Upper lobe of left lung (tissue), 4 donors: ENCODE measurements at regions not wholly inside any gene's neighbourhood (a gene's known extent, or its start where the extent isn't known, plus 50 kb on each side); places are given as distances from the start of the nearest gene placed in this dataset.

Experiments used
- POLR2AphosphoS5 ChIP-seq, 2 donors: sonication (generic); formaldehyde crosslinking; IDR thresholded peaks; one replicate each; pipeline ENCODE4 v1.5.1; 2017; ENCODE audit warnings: antibody characterized with exemption in 2 of 2
- TF ChIP-seq, protein P1 (sequence below), 6 experiments: fragments of 450-650 bp in 4 of 6; fragments of 200-600 bp in 2 of 6; sonication (generic) in 2 of 6; IDR thresholded peaks; one replicate each; pipeline ENCODE4 v1.5.1; 2016 to 2019; ENCODE audit warnings: antibody characterized with exemption in 6 of 6

- no peak for TF ChIP-seq POLR2AphosphoS5 (IDR thresholded peaks at IDR 0.05)
- TF ChIP-seq, protein P1, sequence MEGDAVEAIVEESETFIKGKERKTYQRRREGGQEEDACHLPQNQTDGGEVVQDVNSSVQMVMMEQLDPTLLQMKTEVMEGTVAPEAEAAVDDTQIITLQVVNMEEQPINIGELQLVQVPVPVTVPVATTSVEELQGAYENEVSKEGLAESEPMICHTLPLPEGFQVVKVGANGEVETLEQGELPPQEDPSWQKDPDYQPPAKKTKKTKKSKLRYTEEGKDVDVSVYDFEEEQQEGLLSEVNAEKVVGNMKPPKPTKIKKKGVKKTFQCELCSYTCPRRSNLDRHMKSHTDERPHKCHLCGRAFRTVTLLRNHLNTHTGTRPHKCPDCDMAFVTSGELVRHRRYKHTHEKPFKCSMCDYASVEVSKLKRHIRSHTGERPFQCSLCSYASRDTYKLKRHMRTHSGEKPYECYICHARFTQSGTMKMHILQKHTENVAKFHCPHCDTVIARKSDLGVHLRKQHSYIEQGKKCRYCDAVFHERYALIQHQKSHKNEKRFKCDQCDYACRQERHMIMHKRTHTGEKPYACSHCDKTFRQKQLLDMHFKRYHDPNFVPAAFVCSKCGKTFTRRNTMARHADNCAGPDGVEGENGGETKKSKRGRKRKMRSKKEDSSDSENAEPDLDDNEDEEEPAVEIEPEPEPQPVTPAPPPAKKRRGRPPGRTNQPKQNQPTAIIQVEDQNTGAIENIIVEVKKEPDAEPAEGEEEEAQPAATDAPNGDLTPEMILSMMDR (IDR thresholded peaks at IDR 0.05): no peak
These were observed 773.3 kb upstream of the SLC39A10 start for GRCh38 chr2:194883711-194884110.
